ENCODE measurements at regions not wholly inside any gene's neighbourhood (a gene's known extent, or its start where the extent isn't known, plus 50 kb on each side); places are given as distances from the start of the nearest gene placed in this dataset.

DNA sequence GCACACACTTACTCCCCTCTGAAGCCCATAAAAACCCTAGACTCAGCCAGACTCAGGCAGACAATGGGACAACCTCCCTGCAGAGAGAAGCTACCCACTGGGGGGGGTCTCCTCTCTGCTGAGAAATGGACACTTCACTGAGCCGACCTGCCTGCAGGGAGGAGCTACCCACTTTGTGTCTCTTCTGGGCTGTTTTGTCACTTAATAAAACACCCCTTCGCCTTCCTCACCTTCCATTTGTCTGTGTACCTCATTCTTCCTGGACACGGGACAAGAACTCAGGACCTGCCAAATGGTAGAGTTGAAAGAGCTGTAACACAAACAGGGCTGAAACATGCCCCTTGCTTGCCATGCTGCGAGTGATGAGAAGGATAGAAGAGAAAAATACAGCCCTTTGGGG, 151.7 kb upstream of the HDDC2 start:
- TF ChIP-seq, protein P1, sequence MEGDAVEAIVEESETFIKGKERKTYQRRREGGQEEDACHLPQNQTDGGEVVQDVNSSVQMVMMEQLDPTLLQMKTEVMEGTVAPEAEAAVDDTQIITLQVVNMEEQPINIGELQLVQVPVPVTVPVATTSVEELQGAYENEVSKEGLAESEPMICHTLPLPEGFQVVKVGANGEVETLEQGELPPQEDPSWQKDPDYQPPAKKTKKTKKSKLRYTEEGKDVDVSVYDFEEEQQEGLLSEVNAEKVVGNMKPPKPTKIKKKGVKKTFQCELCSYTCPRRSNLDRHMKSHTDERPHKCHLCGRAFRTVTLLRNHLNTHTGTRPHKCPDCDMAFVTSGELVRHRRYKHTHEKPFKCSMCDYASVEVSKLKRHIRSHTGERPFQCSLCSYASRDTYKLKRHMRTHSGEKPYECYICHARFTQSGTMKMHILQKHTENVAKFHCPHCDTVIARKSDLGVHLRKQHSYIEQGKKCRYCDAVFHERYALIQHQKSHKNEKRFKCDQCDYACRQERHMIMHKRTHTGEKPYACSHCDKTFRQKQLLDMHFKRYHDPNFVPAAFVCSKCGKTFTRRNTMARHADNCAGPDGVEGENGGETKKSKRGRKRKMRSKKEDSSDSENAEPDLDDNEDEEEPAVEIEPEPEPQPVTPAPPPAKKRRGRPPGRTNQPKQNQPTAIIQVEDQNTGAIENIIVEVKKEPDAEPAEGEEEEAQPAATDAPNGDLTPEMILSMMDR (IDR thresholded peaks at IDR 0.05) = no peak
- no peak for TF ChIP-seq EZH2 (IDR thresholded peaks at IDR 0.05; ENCODE audit: borderline replicate concordance, insufficient read depth, low read depth, low read length, poor library complexity, severe bottlenecking)
